ENCODE measurements at regions not wholly inside any gene's neighbourhood (a gene's known extent, or its start where the extent isn't known, plus 50 kb on each side); places are given as distances from the start of the nearest gene placed in this dataset.
"Not testable (repeated sequence)": the region's sequence is repeated elsewhere in the genome, so short reads cannot be mapped to it uniquely, and the experiment has no call there.

GRCh38 chr6:3672339-3672738 lies 79.2 kb downstream of the PXDC1 start:
- not testable (repeated sequence) for DNase-seq

GRCh38 chr6:3671382-3671781 lies 80.1 kb downstream of the PXDC1 start:
- no peak for DNase-seq

GRCh38 chr6:3670356-3670755 lies 81.2 kb downstream of the PXDC1 start:
- no peak for DNase-seq

DNA sequence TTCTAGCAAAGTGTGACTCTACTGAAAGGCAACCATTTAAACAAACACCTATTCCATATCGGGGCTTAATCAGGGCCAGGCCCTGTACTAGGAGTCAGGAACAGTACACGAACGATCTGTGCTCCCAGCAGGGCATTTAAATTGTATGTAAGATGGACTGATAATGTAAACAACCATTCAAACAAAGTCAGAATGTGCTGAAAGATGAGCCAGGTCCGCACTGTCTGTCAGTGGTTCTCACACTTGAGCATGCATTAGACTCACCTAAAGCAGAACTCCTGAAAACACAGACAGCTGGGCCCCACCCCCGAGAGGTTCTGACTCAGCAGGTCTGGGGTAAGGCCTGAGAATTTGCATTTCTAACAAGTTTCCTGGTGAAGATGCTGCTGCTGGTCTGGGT lies 81.6 kb downstream of the PXDC1 start:
- no peak for DNase-seq

GRCh38 chr6:3665608-3666007 lies 85.9 kb downstream of the PXDC1 start:
- no peak for DNase-seq

DNA sequence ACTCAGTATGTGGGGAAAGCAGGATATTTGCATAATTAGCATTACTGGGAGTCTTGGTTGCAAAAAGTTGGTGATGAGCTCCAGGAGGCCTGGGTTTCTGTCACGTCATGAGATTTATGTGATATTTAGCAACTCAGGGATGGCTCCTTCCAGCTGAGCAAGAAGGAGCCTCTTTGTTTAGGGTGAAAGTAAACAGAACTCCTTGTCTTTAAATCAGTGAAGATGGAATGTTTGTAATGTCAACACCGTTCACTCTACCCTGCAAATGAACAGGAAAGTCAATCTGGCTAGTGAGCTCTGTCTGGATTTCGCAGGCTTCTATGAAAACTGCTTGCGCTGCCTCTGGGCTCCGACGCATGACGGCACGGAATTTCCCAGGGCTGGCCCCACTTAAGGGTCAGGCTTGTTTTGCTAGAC lies 86.9 kb downstream of the PXDC1 start:
- DNase-seq, result no peak

GRCh38 chr6:3663811-3664210 lies 87.7 kb downstream of the PXDC1 start:
- DNase-seq, result no peak

GRCh38 chr6:3663081-3663480 lies 88.4 kb downstream of the PXDC1 start:
- no peak for DNase-seq

- DNase-seq, result no peak
Observed at GRCh38 chr6:3661390-3661789, 90.1 kb downstream of the PXDC1 start.

GRCh38 chr6:3660473-3660872 lies 91.0 kb downstream of the PXDC1 start:
- no peak for DNase-seq

DNA sequence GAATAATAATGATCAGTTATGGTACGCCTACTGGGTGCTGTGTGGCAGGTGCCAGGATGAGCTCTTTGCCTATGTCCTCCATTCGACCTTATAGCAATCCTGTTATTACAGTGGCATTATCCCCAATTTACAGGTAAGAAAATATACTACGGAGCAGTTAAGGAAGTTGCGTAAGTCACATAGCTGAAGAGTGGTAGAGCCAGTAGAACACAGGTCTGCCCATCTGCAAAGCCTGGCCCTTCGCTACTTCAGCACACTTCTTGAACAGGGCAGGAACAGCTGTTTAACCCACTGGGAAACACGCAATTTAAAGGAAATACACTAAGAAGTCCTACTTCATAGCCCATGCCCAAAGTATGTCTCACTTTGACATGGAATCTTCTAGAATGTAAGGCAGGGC lies 91.8 kb downstream of the PXDC1 start:
- DNase-seq, result no peak

- no peak for DNase-seq
Observed at GRCh38 chr6:3656076-3656475, 95.4 kb downstream of the PXDC1 start.

DNA sequence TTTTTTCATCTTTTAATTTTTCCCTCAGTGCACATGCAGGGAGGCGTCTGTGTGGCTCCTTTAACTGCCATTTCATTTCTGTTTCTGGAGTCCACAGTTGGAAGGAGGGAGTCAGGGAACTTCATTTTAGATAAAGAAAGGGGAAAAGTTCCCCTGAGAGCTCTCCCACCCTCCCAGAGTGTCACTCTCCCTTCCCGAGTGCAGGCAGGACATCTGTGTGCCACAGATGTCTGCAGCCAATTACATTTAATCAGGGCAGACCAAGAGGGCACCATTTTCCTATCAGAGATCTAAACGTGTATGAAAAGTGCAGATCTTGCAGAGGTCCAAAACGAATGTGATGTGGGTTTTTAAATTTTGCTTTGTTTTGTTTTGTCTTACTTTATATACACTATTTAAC lies 96.6 kb downstream of the PXDC1 start:
- no peak for DNase-seq

GRCh38 chr6:3654436-3654835 lies 97.1 kb downstream of the PXDC1 start:
- no peak for DNase-seq

GRCh38 chr6:3653528-3654070 lies 97.9 kb downstream of the PXDC1 start:
- DNase-seq, result no peak

DNA sequence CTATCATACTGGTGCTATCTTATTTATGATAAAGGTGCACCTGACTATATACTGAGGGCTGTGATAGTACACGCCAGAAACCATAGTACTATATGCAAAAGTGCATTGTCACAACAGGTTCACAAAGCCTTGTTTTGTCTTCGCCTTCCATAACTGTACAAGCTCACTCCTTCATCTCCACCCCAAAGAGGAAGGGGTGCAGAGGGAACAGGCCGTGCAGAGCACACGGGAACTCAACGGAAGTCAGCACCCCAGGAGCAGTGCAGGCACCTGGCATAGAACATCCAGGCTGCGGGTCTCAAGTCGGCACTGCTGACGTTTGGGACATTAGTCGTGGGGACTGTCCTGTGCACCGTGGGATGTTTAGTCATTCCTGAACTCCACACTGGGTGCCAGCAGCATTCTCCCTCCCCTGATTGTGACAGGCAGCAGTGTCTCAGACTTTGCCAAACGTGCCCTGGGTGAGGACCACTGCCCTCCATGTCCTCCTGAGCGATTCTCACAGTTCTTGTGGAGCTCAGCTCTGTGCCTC lies 99.7 kb downstream of the PXDC1 start:
- no peak for DNase-seq

- no peak for DNase-seq
Observed at GRCh38 chr6:3650959-3651697, 100.4 kb downstream of the PXDC1 start.

DNA sequence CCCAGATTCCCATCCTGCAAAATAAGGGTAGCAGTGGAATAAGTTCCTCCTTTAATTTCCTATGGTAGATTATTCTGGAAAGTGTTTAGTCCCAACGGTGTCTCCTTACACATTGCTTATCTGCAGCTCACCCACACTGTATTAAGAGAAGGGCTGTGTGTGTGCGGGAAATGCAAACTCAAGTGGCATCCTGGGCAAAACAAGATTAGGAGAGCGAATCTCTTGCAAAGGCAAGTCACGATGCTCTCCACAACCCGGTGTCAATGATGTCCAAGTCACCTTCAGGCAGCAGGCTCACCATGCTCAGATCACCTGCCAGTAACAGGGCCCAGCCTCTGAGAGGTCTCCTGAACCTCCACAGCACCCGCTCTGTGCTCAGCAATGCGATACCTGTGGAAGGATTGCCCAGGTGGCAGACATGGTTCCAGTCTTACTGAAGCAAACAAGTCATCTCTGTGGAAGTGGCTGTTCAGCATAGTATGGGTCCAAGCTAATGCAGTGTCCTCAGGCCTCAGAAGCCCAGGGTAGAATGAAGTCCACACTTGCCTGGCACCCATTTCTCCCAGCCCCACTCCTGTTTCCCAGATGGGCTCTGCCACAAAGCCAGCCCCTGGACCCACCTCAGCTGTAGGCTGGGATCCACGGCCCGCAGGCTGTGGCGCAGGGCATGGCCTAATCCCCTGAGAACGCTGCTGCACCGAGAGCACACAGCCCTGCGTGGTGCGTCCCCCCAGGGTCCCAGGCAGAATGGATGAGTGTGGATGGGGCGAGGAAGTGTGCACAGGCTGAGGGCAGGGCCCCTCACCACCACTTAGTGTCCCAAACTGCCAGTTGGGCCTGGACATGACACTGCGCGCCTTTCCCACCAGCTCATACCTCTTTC lies 101.2 kb downstream of the PXDC1 start:
- DNase-seq, result no peak

GRCh38 chr6:3648724-3649123 lies 102.8 kb downstream of the PXDC1 start:
- no peak for DNase-seq

- no peak for DNase-seq
Observed at GRCh38 chr6:3646616-3647362, 104.7 kb downstream of the PXDC1 start.

DNA sequence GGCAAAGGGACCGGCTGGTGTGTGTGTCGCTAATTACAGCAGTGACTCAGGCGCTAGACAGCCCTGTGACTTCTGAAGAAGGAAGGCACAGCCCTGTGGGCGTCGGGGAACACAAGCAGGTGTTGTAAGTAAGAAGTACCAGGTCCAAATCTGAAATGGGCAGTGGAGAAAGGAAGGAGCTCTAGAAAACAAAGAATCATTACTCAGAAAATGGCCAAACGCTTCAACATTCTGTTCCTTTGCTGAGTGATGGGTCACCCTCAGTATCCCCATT lies 106.8 kb downstream of the PXDC1 start:
- DNase-seq, result no peak

- DNase-seq, result no peak
Observed at GRCh38 chr6:3643921-3644738, 107.4 kb downstream of the PXDC1 start.

All from activated CD4-positive, alpha-beta T cell treated with anti-CD3 and anti-CD28 coated beads, Interleukin-2, amount 50 U/mL, for 16 hours (primary cell).